HG02610 (cell line): ENCODE measurements at regions not wholly inside any gene's neighbourhood (a gene's known extent, or its start where the extent isn't known, plus 50 kb on each side); places are given as distances from the start of the nearest gene placed in this dataset.
"Not testable (repeated sequence)": the region's sequence is repeated elsewhere in the genome, so short reads cannot be mapped to it uniquely, and the experiment has no call there.

Experiments
- ATAC-seq: cut with Tn5 transposase; IDR thresholded peaks from one replicate; pipeline ENCODE4 v1.9.1; 2021; ENCODE audit warnings: mild to moderate bottlenecking, moderate library complexity; ENCODE audit not compliant: unreplicated experiment

DNA sequence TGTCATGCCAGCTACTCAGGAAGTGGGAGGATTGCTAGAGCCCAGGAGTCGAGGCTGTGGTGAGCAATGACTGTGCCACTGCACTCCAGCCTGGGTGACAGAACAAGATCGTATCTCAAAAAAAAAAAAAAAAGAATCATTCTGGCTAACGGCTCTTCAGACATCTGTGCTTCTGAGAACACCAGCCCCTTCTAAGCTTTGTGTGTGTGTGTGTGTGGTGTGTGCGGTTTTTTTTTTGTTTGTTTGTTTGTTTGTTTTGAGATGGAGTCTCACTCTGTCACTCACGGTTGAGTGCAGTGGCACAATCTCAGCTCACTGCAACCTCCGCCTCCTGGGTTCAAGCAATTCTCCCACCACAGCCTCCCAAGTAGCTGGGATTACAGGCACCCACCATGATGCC, 79.4 kb upstream of the DRD5 start:
- not testable (repeated sequence) for ATAC-seq

DNA sequence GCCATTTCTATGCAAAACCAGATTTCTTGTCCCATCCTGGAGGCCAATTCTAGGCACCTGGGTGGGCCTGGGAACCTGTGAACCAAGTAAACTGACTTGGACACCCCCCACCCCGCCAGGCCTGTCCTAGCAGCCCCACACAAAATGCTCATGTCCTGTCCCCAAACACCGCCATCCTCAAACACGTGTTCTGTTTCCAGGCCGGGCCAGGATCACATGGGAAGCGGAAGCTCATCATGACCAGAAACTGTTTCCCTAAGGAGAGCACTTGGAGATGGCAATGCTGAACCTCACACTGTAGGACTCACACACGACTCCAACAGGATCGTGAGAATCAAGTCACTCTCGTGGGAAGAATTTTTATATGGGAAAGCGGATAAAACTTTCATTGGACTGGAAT, 78.7 kb upstream of the DRD5 start:
- ATAC-seq: not testable (repeated sequence)

GRCh38 chr4:9703391-9703790, 78.0 kb upstream of the DRD5 start:
- ATAC-seq: no peak

DNA sequence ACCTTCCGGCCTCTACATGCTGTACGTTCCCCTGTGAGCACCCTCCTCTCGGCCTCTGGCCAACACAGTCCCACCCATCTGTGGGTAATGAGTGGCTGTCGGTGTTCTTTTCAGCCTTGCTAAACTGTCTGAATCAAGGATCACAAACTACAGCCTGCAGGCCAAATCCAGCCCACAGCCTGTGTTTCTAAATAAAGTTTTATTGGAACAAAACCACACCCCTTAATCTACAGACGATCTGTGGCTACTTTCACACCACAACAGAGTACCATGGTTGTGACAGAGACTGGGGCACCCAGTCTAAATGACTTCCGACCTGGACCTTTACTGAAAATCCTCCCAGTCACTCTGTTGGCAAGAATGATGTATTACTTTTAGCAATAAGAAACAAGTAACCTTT, 77.3 kb upstream of the DRD5 start:
- ATAC-seq: not testable (repeated sequence)

DNA sequence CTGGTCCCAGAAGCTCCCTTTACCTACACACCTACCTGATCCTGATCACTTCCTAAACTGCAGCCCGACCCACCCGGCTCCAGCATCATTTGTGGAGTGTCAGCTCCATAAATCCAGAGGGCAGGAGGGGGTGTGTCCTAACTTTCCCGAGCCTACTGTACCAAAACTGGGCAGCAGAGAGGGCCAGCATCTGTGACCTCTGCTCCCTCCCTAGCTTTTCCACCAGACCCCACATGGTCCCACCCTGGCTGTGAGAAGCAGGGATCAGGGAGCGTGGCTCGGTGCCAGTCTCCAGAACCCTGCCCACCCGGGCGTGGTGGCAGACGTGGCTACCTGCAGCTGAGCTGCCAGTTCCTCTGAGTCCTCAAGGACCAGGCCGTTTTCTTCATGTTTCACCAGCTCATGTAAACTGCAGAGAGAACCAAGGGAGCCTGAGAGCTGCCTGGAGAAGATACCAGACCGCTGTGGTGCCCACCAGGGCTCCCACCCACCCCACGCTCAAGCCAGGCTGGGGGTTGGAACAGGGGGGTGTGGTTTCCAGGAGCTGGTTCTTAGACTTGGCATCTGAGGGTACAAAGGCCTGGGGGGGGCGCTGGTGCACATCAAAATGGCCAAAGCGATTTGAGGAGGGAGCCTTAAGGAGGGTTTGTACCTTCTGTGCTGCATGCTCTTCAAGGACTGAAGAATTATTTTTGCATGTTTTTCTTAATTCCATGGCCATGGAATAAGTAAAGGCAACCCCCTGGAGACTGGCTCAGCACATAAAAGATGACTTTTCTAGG, 76.7 kb upstream of the DRD5 start:
- no peak for ATAC-seq

- ATAC-seq: not testable (repeated sequence)
These were observed 74.2 kb upstream of the DRD5 start for GRCh38 chr4:9707281-9707680.

DNA sequence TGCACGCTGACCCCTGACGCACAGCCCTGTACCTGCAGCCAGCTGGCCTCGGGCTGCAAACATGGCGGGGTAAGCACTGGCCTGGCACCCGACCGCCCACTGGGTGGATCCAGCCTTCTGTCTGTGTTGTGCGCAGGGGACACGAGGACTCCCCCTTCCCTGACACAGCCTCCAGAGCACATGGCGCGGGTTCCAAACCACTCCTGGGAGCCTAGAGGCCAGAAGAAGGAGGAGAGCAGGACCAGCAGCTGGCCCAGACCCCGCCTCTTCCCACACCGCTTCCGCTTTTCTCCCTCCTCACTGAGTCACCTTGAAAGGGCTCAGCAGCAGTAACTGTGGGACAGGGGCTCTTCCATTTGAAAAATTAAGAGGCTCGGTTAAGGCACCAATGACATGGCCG, 73.5 kb upstream of the DRD5 start:
- not testable (repeated sequence) for ATAC-seq

DNA sequence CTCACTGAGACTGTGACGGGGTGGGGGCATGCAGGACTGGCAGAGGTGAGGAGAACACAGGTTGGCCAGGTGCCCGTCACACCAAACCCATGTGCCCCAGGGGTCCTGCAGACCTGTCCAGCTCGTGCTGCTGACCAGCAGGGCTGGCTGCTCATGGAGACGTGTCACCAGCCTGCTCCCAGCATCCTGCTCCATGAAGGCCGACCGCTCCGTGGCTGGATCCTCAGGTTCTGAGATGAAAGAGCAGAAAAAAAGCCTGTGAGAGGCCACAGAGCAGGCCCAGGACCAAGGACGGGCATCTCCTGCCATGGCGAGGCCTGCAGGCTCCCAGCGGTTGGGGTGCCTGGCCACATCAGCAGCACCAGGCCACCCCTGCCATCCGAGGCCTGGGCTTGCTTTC, 71.7 kb upstream of the DRD5 start:
- no peak for ATAC-seq

GRCh38 chr4:9715271-9715670, 66.2 kb upstream of the DRD5 start:
- not testable (repeated sequence) for ATAC-seq

DNA sequence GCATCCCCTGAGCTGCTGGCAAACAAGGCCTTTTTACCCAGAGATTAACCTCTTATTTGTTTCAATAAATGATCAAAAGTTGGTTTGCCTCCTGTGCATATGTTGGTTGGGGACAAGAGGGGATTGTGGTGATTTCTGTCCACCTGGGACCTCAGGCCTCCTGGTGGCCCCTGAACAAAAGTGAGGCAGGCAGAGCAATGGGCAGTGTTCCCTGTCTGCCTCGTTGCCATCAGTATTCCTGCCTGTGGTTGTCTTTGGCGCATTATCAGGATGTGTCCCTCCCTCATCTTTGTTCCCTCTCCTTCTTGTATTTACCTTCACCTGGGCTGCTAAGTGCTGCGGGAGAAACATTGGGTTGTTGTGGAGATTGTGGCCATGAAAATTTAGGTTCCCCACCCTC, 65.3 kb upstream of the DRD5 start:
- ATAC-seq: no peak

GRCh38 chr4:9718246-9718939, 63.0 kb upstream of the DRD5 start:
- ATAC-seq: not testable (repeated sequence)

- not testable (repeated sequence) for ATAC-seq
These were observed 59.3 kb upstream of the DRD5 start for GRCh38 chr4:9722131-9722530.
